CD1c-positive myeloid dendritic cell (primary cell): ENCODE measurements at regions not wholly inside any gene's neighbourhood (a gene's known extent, or its start where the extent isn't known, plus 50 kb on each side); places are given as distances from the start of the nearest gene placed in this dataset.
A peak's percentile ranks its signal among the peaks of the same experiment; 100 is the strongest.
"Not testable (repeated sequence)": the region's sequence is repeated elsewhere in the genome, so short reads cannot be mapped to it uniquely, and the experiment has no call there.

Experiments used
- DNase-seq: peaks from one replicate; pipeline ENCODE4 v3.0.0-alpha.2; 2016; ENCODE audit errors: extremely low spot score

- DNase-seq: no peak
These were observed 51.1 kb upstream of the ROPN1 start for GRCh38 chr3:124043023-124043422.

GRCh38 chr3:124044956-124045355, 53.0 kb upstream of the ROPN1 start:
- DNase-seq: no peak

GRCh38 chr3:124048967-124049798, 57.3 kb upstream of the ROPN1 start:
- DNase-seq: no peak

- no peak for DNase-seq
These were observed 59.7 kb upstream of the ROPN1 start for GRCh38 chr3:124051636-124052035.

GRCh38 chr3:124053871-124054270, 61.9 kb upstream of the ROPN1 start:
- no peak for DNase-seq

GRCh38 chr3:124056846-124057245, 64.9 kb upstream of the ROPN1 start:
- no peak for DNase-seq

- no peak for DNase-seq
These were observed 65.5 kb upstream of the ROPN1 start for GRCh38 chr3:124057420-124057819.

GRCh38 chr3:124059580-124059979, 67.7 kb upstream of the ROPN1 start:
- no peak for DNase-seq

- DNase-seq: no peak
These were observed 71.4 kb upstream of the ROPN1 start for GRCh38 chr3:124063197-124063909.

GRCh38 chr3:124064050-124064449, 72.1 kb upstream of the ROPN1 start:
- DNase-seq: no peak

GRCh38 chr3:124066543-124066942, 74.6 kb upstream of the ROPN1 start:
- not testable (repeated sequence) for DNase-seq

- DNase-seq: not testable (repeated sequence)
These were observed 77.8 kb upstream of the ROPN1 start for GRCh38 chr3:124069706-124070105.

GRCh38 chr3:124075090-124075489, 83.2 kb upstream of the ROPN1 start:
- not testable (repeated sequence) for DNase-seq

- DNase-seq: no peak
These were observed 83.8 kb upstream of the ROPN1 start for GRCh38 chr3:124075753-124076152.

GRCh38 chr3:124076235-124076634, 84.3 kb upstream of the ROPN1 start:
- DNase-seq: no peak

- DNase-seq: peak; percentile 24
These were observed 87.3 kb upstream of the ROPN1 start for GRCh38 chr3:124078953-124079911.

GRCh38 chr3:124079912-124080276, 88.0 kb upstream of the ROPN1 start:
- no peak for DNase-seq

GRCh38 chr3:124082343-124082742, 90.4 kb upstream of the ROPN1 start:
- no peak for DNase-seq

- no peak for DNase-seq
These were observed 92.3 kb upstream of the ROPN1 start for GRCh38 chr3:124084022-124084881.

- DNase-seq: no peak
These were observed 96.9 kb upstream of the ROPN1 start for GRCh38 chr3:124088801-124089200.

GRCh38 chr3:124089214-124089613, 97.3 kb upstream of the ROPN1 start:
- no peak for DNase-seq
